K562 (cell line): ENCODE measurements at regions not wholly inside any gene's neighbourhood (a gene's known extent, or its start where the extent isn't known, plus 50 kb on each side); places are given as distances from the start of the nearest gene placed in this dataset.

Experiments used
- CHAMP1 ChIP-seq: fragments of 450-650 bp; IDR thresholded peaks from 2 replicates; pipeline ENCODE4 v1.6.1; 2016; ENCODE audit warnings: mild to moderate bottlenecking
- E2F1 ChIP-seq: sonication (generic); formaldehyde crosslinking; IDR thresholded peaks from 2 replicates; pipeline ENCODE4 v1.8.1; 2023; ENCODE audit warnings: mild to moderate bottlenecking, missing genetic modification reagents, moderate library complexity
- HCFC1 ChIP-seq: IDR thresholded peaks from 2 replicates; pipeline ENCODE4 v1.6.1; 2012; ENCODE audit warnings: low read depth, low read length, improper control_type of control experiment
- HMGN3 ChIP-seq: IDR thresholded peaks from 2 replicates; pipeline ENCODE4 v1.6.1; 2011; ENCODE audit warnings: borderline replicate concordance, low read depth, mild to moderate bottlenecking, mixed read lengths, low read length; ENCODE audit not compliant: insufficient read length; ENCODE audit errors: extremely low read depth
- L3MBTL2 ChIP-seq: fragments of 450-650 bp; IDR thresholded peaks from 2 replicates; pipeline ENCODE4 v1.6.1; 2016; ENCODE audit warnings: mild to moderate bottlenecking, moderate library complexity
- MLLT1 ChIP-seq, 2 experiments: fragments of 450-650 bp; IDR thresholded peaks; 2 replicates each; pipeline ENCODE4 v1.6.1; 2016
- NRF1 ChIP-seq, 2 experiments: fragments of 450-650 bp; IDR thresholded peaks in 1 of 2; conservative IDR thresholded peaks in 1 of 2; 2 replicates each; pipeline ENCODE4 v1.6.1; 2014; ENCODE audit warnings: mild to moderate bottlenecking in 2 of 2
- POLR2G ChIP-seq: fragments of 200-400 bp; formaldehyde crosslinking; IDR thresholded peaks from 2 replicates; pipeline ENCODE4 v1.6.1; 2017; ENCODE audit warnings: low read depth, mild to moderate bottlenecking, antibody characterized with exemption, low read length, moderate library complexity
- REST ChIP-seq, 2 experiments: fragments of 450-650 bp; formaldehyde crosslinking in 1 of 2; IDR thresholded peaks; 2 replicates each; pipeline versions ENCODE4 v1.4.0 to v1.6.1; 2014 to 2020; ENCODE audit warnings: mild to moderate bottlenecking in 2 of 2, borderline replicate concordance in 1 of 2, low read depth in 1 of 2
- SAFB ChIP-seq: fragments of 200-400 bp; formaldehyde crosslinking; IDR thresholded peaks from 2 replicates; pipeline ENCODE4 v1.6.1; 2017; ENCODE audit warnings: low read depth, low read length, borderline replicate concordance
- SIN3A ChIP-seq, 2 experiments: fragments of 150-350 bp in 1 of 2; IDR thresholded peaks; 2 replicates each; pipeline ENCODE4 v1.6.1; 2011 to 2016; ENCODE audit warnings: borderline replicate concordance in 2 of 2, low read depth in 2 of 2, low read length in 2 of 2, mild to moderate bottlenecking in 2 of 2, moderate library complexity in 2 of 2; ENCODE audit not compliant: control insufficient read depth in 1 of 2
- ZNF76 ChIP-seq: fragments of 250-450 bp; sonication (Bioruptor Pico); IDR thresholded peaks from 2 replicates; pipeline ENCODE4 v1.4.0; 2020; ENCODE audit warnings: mild to moderate bottlenecking, moderate library complexity, borderline replicate concordance

GRCh38 chr5:135191084-135191826 lies 157.2 kb upstream of the PITX1 start (continued):
- TF ChIP-seq REST (IDR thresholded peaks at IDR 0.05; ENCODE audit: borderline replicate concordance): peak; percentile 85
- TF ChIP-seq REST (CRISPR knock-in tag; IDR thresholded peaks at IDR 0.05; ENCODE audit: low read depth): no peak; the same call in 1 of the 2 replicates
- TF ChIP-seq ZNF76 (CRISPR knock-in tag): no peak
- TF ChIP-seq SIN3A (IDR thresholded peaks at IDR 0.05; ENCODE audit: borderline replicate concordance in 2 of 2, control insufficient read depth in 1 of 2, low read depth in 2 of 2, low read length in 2 of 2): peak in 1 of 2 experiments; percentile 37; a peak in 1 of 4 replicates
- TF ChIP-seq E2F1: no peak
- peak in 1 of 2 experiments; percentile 30; a peak in 1 of 4 replicates for TF ChIP-seq NRF1 (conservative IDR thresholded peaks at IDR 0.05 in 1 of 2, IDR thresholded peaks at IDR 0.05 in 1 of 2)
- TF ChIP-seq HCFC1: peak; percentile 20; the same call in 1 of the 2 replicates
- peak; percentile 82 for TF ChIP-seq POLR2G
- TF ChIP-seq L3MBTL2: peak; percentile 73
- TF ChIP-seq SAFB: peak; percentile 38; the same call in 1 of the 2 replicates
- 0 out of 2 replicates have a peak, but pooled peaks have one; percentile 53 for TF ChIP-seq CHAMP1
- peak; percentile 61 for TF ChIP-seq HMGN3
- 0 out of 4 replicates have a peak, but pooled peaks of 1 of the 2 experiments have one; percentile 16 for TF ChIP-seq MLLT1 (IDR thresholded peaks at IDR 0.05)
